WERI-Rb-1 (cell line): ENCODE measurements at regions not wholly inside any gene's neighbourhood (a gene's known extent, or its start where the extent isn't known, plus 50 kb on each side); places are given as distances from the start of the nearest gene placed in this dataset.
"Not testable (repeated sequence)": the region's sequence is repeated elsewhere in the genome, so short reads cannot be mapped to it uniquely, and the experiment has no call there.

Source experiments
- DNase-seq: peaks from one replicate; pipeline ENCODE4 v3.0.0-alpha.2; 2020
- H3K27ac ChIP-seq: fragments of 250-450 bp; sonication (Bioruptor Pico); 2 replicates; pipeline ENCODE4 v1.5.1; 2020; ENCODE audit warnings: mild to moderate bottlenecking, moderate library complexity
- H3K27me3 ChIP-seq: fragments of 250-450 bp; sonication (Bioruptor Pico); 2 replicates; pipeline ENCODE4 v1.5.1; 2021; ENCODE audit warnings: mild to moderate bottlenecking, low read depth, moderate library complexity; ENCODE audit not compliant: insufficient read depth, severe bottlenecking
- H3K36me3 ChIP-seq: fragments of 250-450 bp; sonication (Bioruptor Pico); 2 replicates; pipeline ENCODE4 v1.5.1; 2020; ENCODE audit warnings: mild to moderate bottlenecking, moderate library complexity
- H3K4me3 ChIP-seq: 2 replicates; pipeline ENCODE4 v1.5.1; 2011; ENCODE audit warnings: low read depth, mild to moderate bottlenecking, control low read depth, low read length
- H3K9me3 ChIP-seq: fragments of 250-450 bp; sonication (Bioruptor Pico); 2 replicates; pipeline ENCODE4 v1.5.1; 2021; ENCODE audit warnings: mild to moderate bottlenecking, moderate library complexity; ENCODE audit not compliant: severe bottlenecking
- CTCF ChIP-seq: IDR thresholded peaks from 2 replicates; pipeline ENCODE4 v1.5.1; 2011; ENCODE audit warnings: low read depth, mild to moderate bottlenecking, control low read depth, inconsistent platforms, low read length

- no peak for TF ChIP-seq CTCF
- H3K27me3 ChIP-seq = peaks cover 4% of the 10 kb centered on the region
- no peak overlapping the region for H3K4me3 ChIP-seq
- no peak overlapping the region for H3K27ac ChIP-seq
- H3K36me3 ChIP-seq = no peaks in the 10 kb centered on the region
- DNase-seq = no peak
- no peaks in the 10 kb centered on the region for H3K9me3 ChIP-seq
Measured at GRCh38 chr6:141833001-141833655, 299.6 kb upstream of the GJE1 start.

GRCh38 chr6:141830530-141830929 lies 302.2 kb upstream of the GJE1 start:
- no peaks in the 10 kb centered on the region for H3K9me3 ChIP-seq
- no peak overlapping the region for H3K4me3 ChIP-seq
- H3K36me3 ChIP-seq = no peaks in the 10 kb centered on the region
- DNase-seq = no peak
- no peak overlapping the region for H3K27ac ChIP-seq
- H3K27me3 ChIP-seq = peaks cover 4% of the 10 kb centered on the region
- TF ChIP-seq CTCF = no peak

GRCh38 chr6:141829566-141830360 lies 303.0 kb upstream of the GJE1 start:
- TF ChIP-seq CTCF = no peak
- Histone ChIP-seq H3K36me3 (no peaks in the 10 kb centered on the region), H3K27ac (no peak overlapping the region), H3K27me3 (no peaks in the 10 kb centered on the region), H3K4me3 (no peak overlapping the region), H3K9me3 (no peaks in the 10 kb centered on the region)
- no peak for DNase-seq

GRCh38 chr6:141824350-141824749 lies 308.4 kb upstream of the GJE1 start:
- Histone ChIP-seq H3K27ac (no peak overlapping the region), H3K4me3 (no peak overlapping the region), H3K36me3 (no peaks in the 10 kb centered on the region), H3K9me3 (no peaks in the 10 kb centered on the region), H3K27me3 (no peaks in the 10 kb centered on the region)
- no peak for TF ChIP-seq CTCF
- DNase-seq = no peak

GRCh38 chr6:141815039-141815438 lies 317.7 kb upstream of the GJE1 start:
- not testable (repeated sequence) for H3K4me3 ChIP-seq, DNase-seq

GRCh38 chr6:141809901-141810300 lies 322.8 kb upstream of the GJE1 start:
- no peak for DNase-seq
- Histone ChIP-seq H3K27me3 (no peaks in the 10 kb centered on the region), H3K36me3 (no peaks in the 10 kb centered on the region), H3K27ac (no peak overlapping the region), H3K4me3 (no peak overlapping the region), H3K9me3 (no peaks in the 10 kb centered on the region)
- TF ChIP-seq CTCF = no peak

More at GRCh38 chr6:141815039-141815438, 317.7 kb upstream of the GJE1 start:
- H3K9me3 ChIP-seq, H3K27ac ChIP-seq, H3K27me3 ChIP-seq, H3K36me3 ChIP-seq: not testable (repeated sequence)
